ENCODE measurements at regions not wholly inside any gene's neighbourhood (a gene's known extent, or its start where the extent isn't known, plus 50 kb on each side); places are given as distances from the start of the nearest gene placed in this dataset.

GRCh38 chr14:84825481-84826251 is 704.3 kb upstream of the FLRT2 start:
- no peak for DNase-seq (ENCODE audit: low spot score in 2 of 2)
- no peak overlapping the region for H3K4me3 ChIP-seq (ENCODE audit: low read depth, poor library complexity, severe bottlenecking)
- WGBS, 2 donors: 77 to 83% methylated on average over 8 of the region's 8 CpGs
- TF ChIP-seq POLR2A (IDR thresholded peaks at IDR 0.05) (no peak), CTCF (IDR thresholded peaks at IDR 0.05) (no peak)
- intact Hi-C loops (cut with DNase I; ENCODE audit: low total_unique reads): no loop called here

- H3K4me3 ChIP-seq (ENCODE audit: low read depth, poor library complexity, severe bottlenecking): no peak overlapping the region
- no peak for DNase-seq (ENCODE audit: low spot score in 2 of 2)
- intact Hi-C loops (cut with DNase I; ENCODE audit: low total_unique reads): no loop called here
- no peak for TF ChIP-seq POLR2A (IDR thresholded peaks at IDR 0.05)
- no peak for TF ChIP-seq CTCF (IDR thresholded peaks at IDR 0.05)
- WGBS, 2 donors: 33 to 39% methylated on average over 2 of the region's 2 CpGs
Observed at GRCh38 chr14:84826294-84826693, 703.6 kb upstream of the FLRT2 start.

- TF ChIP-seq CTCF (IDR thresholded peaks at IDR 0.05) (no peak), POLR2A (IDR thresholded peaks at IDR 0.05) (no peak)
- DNase-seq (ENCODE audit: low spot score in 2 of 2): no peak
- H3K4me3 ChIP-seq (ENCODE audit: low read depth, poor library complexity, severe bottlenecking): no peak overlapping the region
- intact Hi-C loops (cut with DNase I; ENCODE audit: low total_unique reads): no loop called here
Observed at GRCh38 chr14:84850595-84850994, 679.3 kb upstream of the FLRT2 start.

- H3K4me3 ChIP-seq (ENCODE audit: low read depth, poor library complexity, severe bottlenecking): no peak overlapping the region
- no peak for DNase-seq (ENCODE audit: low spot score in 2 of 2)
- no peak for TF ChIP-seq CTCF (IDR thresholded peaks at IDR 0.05)
- TF ChIP-seq POLR2A (IDR thresholded peaks at IDR 0.05): no peak
- intact Hi-C loops (cut with DNase I; ENCODE audit: low total_unique reads): no loop called here
- 87 to 89% methylated on average over 1 of the region's 1 CpG for WGBS, 2 donors
Observed at GRCh38 chr14:84856751-84857534, 673.0 kb upstream of the FLRT2 start.

- no peak overlapping the region for H3K4me3 ChIP-seq (ENCODE audit: low read depth, poor library complexity, severe bottlenecking)
- intact Hi-C loops (cut with DNase I; ENCODE audit: low total_unique reads): no loop called here
- TF ChIP-seq POLR2A (IDR thresholded peaks at IDR 0.05): no peak
- TF ChIP-seq CTCF (IDR thresholded peaks at IDR 0.05): no peak
- DNase-seq (ENCODE audit: low spot score in 2 of 2): no peak
Observed at GRCh38 chr14:84857571-84857970, 672.4 kb upstream of the FLRT2 start.
